Endothelial cell of umbilical vein (primary cell): ENCODE measurements at regions not wholly inside any gene's neighbourhood (a gene's known extent, or its start where the extent isn't known, plus 50 kb on each side); places are given as distances from the start of the nearest gene placed in this dataset.

ENCODE experiments used
- EZH2 ChIP-seq: IDR thresholded peaks from 2 replicates; pipeline ENCODE4 v1.6.1; 2012; ENCODE audit warnings: borderline replicate concordance, low read depth, mild to moderate bottlenecking, moderate library complexity, low read length, inconsistent platforms; ENCODE audit not compliant: severe bottlenecking
- FOS ChIP-seq: IDR thresholded peaks from 2 replicates; pipeline ENCODE4 v1.6.1; 2011; ENCODE audit warnings: mild to moderate bottlenecking, low read length, moderate library complexity, borderline replicate concordance; ENCODE audit not compliant: insufficient read depth
- GATA2 ChIP-seq: IDR thresholded peaks from 2 replicates; pipeline ENCODE4 v1.7.0; 2011; ENCODE audit warnings: low read depth, mild to moderate bottlenecking, moderate library complexity, mixed read lengths, low read length; ENCODE audit not compliant: insufficient read length, insufficient read depth
- JUN ChIP-seq: IDR thresholded peaks from 2 replicates; pipeline ENCODE4 v1.6.1; 2011; ENCODE audit warnings: borderline replicate concordance, low read depth; ENCODE audit not compliant: insufficient read length, insufficient read depth
- MYC ChIP-seq: IDR thresholded peaks from one replicate; pipeline ENCODE4 v1.6.1; 2011; ENCODE audit warnings: mild to moderate bottlenecking, low read depth, low read length
- POLR2A ChIP-seq: IDR thresholded peaks from 2 replicates; pipeline ENCODE4 v1.6.1; 2012; ENCODE audit warnings: low read depth, mild to moderate bottlenecking, control low read depth, low read length
- POLR2AphosphoS5 ChIP-seq: IDR thresholded peaks from 2 replicates; pipeline ENCODE4 v1.6.1; 2012; ENCODE audit warnings: low read depth, mild to moderate bottlenecking, control low read depth, low read length, moderate library complexity; ENCODE audit not compliant: insufficient read depth
- TF ChIP-seq, protein P1 (sequence below), 2 donors: IDR thresholded peaks; 1 replicate in 1 of 2; 2 replicates in 1 of 2; pipeline ENCODE4 v1.5.1; 2011; ENCODE audit warnings: low read length in 2 of 2, mild to moderate bottlenecking in 2 of 2, moderate library complexity in 2 of 2, control low read depth in 1 of 2, inconsistent platforms in 1 of 2, low read depth in 1 of 2; ENCODE audit not compliant: insufficient read depth in 1 of 2; ENCODE audit errors: extremely low read depth in 1 of 2
- TF ChIP-seq, protein P2 (sequence below): IDR thresholded peaks from 2 replicates; pipeline ENCODE4 v1.6.1; 2011; ENCODE audit not compliant: insufficient read depth, insufficient read length

DNA sequence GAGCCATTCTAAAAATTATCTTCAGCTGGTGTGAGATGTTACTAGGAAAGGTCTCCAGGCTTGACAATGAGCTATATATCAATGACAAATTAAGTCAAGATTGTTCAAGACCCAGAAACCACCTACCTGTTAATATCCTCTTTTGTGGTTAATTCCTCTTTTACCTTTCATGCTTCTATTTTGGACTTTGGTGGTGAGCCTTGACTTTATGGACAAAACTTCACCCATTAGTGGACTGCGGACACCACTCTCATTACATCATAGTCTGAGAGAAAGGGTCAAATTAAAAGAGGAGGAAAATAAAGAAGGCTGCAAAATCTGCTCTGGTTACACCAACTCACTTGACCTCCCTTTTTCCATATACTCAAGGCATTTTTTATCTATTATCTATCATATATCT is 271.5 kb upstream of the TTC14 start:
- TF ChIP-seq EZH2 (no peak), POLR2A (no peak), MYC (no peak), JUN (no peak), POLR2AphosphoS5 (no peak), FOS (no peak), GATA2 (no peak)
- TF ChIP-seq, protein P1, sequence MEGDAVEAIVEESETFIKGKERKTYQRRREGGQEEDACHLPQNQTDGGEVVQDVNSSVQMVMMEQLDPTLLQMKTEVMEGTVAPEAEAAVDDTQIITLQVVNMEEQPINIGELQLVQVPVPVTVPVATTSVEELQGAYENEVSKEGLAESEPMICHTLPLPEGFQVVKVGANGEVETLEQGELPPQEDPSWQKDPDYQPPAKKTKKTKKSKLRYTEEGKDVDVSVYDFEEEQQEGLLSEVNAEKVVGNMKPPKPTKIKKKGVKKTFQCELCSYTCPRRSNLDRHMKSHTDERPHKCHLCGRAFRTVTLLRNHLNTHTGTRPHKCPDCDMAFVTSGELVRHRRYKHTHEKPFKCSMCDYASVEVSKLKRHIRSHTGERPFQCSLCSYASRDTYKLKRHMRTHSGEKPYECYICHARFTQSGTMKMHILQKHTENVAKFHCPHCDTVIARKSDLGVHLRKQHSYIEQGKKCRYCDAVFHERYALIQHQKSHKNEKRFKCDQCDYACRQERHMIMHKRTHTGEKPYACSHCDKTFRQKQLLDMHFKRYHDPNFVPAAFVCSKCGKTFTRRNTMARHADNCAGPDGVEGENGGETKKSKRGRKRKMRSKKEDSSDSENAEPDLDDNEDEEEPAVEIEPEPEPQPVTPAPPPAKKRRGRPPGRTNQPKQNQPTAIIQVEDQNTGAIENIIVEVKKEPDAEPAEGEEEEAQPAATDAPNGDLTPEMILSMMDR (IDR thresholded peaks at IDR 0.05; ENCODE audit: extremely low read depth in 1 of 2, insufficient read depth in 1 of 2, low read depth in 1 of 2, low read length in 2 of 2): no peak
- TF ChIP-seq, protein P2, sequence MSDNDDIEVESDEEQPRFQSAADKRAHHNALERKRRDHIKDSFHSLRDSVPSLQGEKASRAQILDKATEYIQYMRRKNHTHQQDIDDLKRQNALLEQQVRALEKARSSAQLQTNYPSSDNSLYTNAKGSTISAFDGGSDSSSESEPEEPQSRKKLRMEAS: no peak
